Adrenal gland (tissue), 5 donors: ENCODE measurements at regions not wholly inside any gene's neighbourhood (a gene's known extent, or its start where the extent isn't known, plus 50 kb on each side); places are given as distances from the start of the nearest gene placed in this dataset.

Experiments
- CTCF ChIP-seq, 6 experiments: fragments of 450-650 bp in 4 of 6; fragments of 200-600 bp in 2 of 6; sonication (generic) in 1 of 6; IDR thresholded peaks; 1 replicate in 5 of 6; 2 replicates in 1 of 6; pipeline versions ENCODE4 v1.5.1 to v1.8.0; 2016 to 2021; ENCODE audit warnings: antibody characterized with exemption in 6 of 6, mild to moderate bottlenecking in 2 of 6, moderate library complexity in 1 of 6
- POLR2A ChIP-seq, 2 donors: fragments of 450-650 bp; IDR thresholded peaks; one replicate each; pipeline ENCODE4 v1.6.1; 2017; ENCODE audit warnings: antibody characterized with exemption in 2 of 2, mild to moderate bottlenecking in 2 of 2, moderate library complexity in 1 of 2
- donor health status: DM: no; HTN: no; CAD: no.

DNA sequence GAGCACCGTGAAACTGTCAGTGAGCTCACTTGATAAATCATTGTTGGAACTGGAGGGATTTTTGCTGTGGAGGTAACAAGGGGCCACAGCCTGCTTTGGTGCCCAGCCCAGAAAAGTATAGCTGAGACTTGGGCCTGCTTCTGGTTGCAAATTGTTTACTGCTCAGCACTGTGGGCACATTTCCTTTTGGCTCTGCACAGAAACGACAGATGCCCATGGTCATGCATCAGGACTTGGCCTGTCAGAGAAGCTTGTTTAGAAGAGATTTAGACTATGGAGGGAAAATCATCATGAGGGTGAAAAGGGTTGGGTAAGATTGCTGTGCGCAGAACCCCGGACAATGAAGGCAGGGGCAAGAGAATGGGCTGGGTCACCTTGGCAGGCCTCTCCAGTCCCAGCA, 286.1 kb upstream of the CTNNB1 start:
- TF ChIP-seq CTCF (IDR thresholded peaks at IDR 0.05) (no peak), POLR2A (IDR thresholded peaks at IDR 0.05) (no peak)
